ENCODE measurements at regions not wholly inside any gene's neighbourhood (a gene's known extent, or its start where the extent isn't known, plus 50 kb on each side); places are given as distances from the start of the nearest gene placed in this dataset.
"Not testable (repeated sequence)": the region's sequence is repeated elsewhere in the genome, so short reads cannot be mapped to it uniquely, and the experiment has no call there.

DNA sequence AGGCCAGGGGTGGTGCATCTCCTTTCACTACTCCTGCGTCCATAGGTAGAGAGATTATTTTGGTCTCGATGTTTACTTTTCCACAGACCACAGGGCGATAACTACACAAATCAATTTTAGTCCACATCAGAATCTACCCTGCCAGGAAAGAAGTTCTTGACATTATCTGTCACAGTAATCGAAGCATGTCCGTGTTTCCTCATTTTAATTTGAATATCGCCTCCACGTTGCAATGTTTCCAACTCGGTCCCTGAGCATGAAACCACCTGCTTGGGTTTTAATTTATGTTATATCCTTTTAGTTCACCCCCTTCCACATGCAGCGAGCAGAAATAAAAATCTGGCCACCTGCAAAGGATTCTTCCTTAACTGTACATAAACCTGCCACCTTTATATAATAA is 100.1 kb upstream of the ATXN3L start:
- no peak for DNase-seq

DNA sequence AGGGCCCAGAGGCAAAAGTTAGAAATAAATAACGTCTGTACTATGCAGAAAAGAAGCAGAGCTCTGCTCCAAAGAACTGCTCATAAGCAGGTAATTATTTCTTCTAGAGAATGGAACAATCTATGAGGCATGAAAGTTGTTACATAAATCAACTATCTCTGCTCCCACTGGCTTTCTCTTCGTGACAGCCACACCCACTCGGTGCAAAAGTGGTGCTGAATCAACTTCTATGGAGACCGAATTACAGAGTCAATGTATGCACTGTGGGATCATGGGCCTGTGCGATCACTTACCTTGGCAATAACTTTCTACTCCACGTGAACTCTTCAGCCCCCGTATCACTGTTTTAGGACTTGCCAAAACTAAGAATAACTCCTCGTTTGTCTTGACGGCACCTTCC is 99.4 kb upstream of the ATXN3L start:
- no peak for DNase-seq

DNA sequence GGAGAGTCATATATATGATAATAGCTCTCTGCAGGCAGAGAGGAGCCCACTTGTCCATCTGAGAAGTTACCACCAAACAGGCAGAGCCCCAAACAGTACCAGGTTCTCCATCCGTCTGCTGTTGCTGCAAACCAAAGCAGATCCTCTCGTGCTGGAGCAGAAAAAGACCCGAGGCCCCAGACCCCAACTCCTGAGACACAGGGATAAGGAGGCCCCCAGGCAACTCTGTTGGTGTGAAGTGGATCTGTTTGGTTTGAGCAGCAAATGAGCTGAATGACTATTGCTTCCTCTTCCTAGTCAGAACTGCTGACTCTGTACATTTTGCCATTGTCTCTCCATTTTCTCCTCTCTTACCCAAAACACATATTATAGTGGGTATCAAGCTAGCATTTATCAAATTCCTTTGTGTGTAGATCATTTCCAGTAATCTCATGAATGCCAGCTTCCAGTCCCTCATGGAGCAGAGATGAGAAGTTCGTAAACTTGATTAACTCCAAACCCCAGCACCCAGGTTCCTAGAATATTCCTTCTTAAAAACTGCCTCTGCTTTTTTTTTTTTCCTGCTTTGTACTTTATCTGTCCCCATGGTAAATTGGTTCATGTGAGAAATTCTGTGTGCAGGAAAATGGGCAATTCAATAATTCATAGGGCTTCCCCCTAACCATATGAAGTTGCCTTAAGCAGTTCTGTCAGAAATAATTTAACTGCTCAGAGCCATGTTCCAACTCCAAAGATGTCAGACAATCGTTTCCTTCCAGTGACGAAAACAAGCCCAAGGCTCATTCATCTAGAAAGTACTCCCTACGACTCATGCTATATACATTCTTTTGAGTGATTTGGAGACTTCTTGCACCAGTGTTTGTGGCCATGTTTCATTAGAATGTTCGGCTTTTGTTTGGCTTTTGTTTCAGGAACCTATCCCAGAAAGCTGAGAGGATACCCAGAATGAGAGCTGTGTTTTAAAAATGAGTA is 98.6 kb upstream of the ATXN3L start:
- DNase-seq: no peak

DNA sequence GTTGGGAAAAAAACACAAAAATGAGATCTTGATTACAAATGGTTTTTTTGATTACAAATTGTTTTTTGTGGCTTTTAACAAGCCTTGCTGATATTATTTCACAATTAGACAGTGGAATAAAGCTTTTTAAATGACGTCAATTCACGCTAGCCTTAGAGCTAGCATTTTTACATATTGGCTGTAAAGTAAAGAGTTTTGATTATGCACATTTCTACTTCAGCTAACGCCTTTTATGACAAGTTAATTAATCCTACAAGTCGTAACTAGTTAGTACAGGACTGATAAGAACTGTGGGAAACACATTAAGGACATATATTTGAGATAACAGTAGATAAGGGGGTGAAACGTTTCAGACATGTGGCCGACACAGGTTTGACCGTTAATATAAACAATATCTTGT is 95.7 kb upstream of the ATXN3L start:
- no peak for DNase-seq

GRCh38 chrX:13414006-13414647 is 94.3 kb upstream of the ATXN3L start:
- DNase-seq: no peak

GRCh38 chrX:13412208-13412600 is 92.4 kb upstream of the ATXN3L start:
- DNase-seq: no peak

GRCh38 chrX:13411496-13412207 is 91.8 kb upstream of the ATXN3L start:
- DNase-seq: no peak

GRCh38 chrX:13408599-13408998 is 88.7 kb upstream of the ATXN3L start:
- DNase-seq: not testable (repeated sequence)

DNA sequence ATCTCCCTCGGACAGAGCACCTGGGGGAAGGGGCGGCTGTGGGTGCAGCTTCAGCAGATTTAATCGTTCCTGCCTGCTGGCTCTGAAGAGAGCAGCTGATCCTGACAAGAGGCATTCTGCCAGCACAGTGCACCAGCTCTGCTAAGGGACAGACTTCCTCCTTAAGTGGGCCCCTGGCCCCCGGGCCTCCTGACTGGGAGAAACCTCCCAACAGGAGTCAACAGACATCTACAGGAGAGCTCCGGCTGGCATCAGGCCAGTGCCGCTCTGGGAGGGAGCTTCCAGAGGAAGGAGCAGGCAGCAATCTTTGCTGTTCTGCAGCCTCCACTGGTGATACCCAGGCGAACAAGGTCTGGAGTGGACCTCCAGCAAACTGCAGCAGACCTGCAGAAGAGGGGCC is 84.9 kb upstream of the ATXN3L start:
- DNase-seq: not testable (repeated sequence)

GRCh38 chrX:13404364-13404763 is 84.5 kb upstream of the ATXN3L start:
- DNase-seq: no peak

DNA sequence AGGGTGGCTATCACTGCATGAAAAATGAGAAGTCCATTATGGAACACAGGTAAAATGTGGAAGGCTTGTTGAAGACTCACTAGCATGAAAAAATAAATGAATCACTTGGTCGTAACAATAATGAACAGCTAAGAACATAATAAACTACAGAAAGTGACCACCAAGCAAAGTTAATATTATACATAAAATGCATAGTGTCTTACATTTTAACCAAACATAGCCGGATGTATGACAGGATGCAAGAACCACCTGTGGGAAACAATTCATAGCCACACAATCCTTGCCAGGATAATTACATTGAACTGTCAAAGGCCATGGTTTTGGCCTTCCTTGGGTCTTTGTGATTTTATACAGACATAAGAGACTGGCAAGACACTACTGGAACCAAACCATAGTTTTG is 81.9 kb upstream of the ATXN3L start:
- DNase-seq: no peak

- no peak for DNase-seq
Observed at GRCh38 chrX:13398839-13399238, 79.0 kb upstream of the ATXN3L start.

DNA sequence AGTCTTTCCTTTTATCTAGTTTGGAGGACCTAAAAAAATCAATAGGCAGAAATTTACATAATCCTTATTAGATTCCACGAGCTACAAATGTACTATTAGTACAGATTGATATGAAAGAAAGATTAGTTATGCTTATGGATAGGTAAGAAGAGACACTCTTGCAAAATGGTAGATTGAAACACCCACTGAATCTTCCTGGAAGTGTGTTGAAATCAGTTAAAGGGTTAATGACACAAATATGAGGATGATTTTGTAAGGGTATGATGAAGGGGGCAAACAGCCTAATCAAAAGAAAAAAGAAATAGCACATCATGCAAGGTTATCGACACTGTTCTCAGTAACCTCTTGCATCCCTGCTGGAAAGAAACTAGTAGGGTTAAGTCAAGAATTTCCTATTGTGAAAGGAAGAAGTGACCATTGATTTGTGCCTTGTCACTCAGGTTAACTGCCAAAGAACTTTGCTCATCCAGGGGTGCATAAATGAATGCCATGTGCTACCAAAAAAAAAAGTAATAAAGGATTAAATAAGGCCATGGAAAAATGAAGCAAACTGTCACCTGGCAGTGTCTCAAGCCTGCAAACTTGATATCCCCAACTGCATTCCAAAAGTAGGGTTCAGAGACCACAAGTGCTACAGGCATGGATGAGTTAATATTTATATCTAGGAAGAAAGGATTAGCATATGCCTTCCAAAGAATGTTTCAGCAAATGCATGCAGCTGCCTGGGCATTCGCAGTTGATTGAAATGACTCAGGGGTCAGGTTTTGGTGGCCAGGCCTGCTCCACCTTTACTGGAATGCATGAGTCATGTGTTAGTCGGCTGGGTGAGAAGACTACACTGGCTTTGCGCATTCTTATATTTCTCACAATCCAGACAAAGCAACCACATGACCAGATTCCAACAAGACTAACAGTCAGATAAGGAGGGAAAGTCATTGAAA is 78.3 kb upstream of the ATXN3L start:
- no peak for DNase-seq

GRCh38 chrX:13396924-13397323 is 77.1 kb upstream of the ATXN3L start:
- no peak for DNase-seq

DNA sequence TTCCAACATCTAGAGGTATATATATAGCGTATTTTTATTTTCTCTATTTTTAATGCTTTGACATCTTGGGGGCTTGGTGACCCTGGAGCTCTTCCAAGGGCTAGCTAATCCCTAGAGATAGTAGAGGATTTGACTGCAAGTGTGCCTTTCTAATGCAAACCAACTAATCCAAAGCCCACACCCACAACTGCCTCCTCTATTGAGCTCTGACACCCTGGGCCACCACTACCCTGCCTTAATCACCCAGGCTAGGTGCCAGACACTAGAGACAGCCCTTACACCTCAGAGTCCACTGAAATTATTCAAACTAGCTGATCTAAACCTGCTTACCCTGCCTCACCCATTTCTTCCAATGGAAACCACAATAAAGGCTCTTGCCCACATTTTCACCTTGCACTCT is 69.6 kb upstream of the ATXN3L start:
- no peak for DNase-seq

DNA sequence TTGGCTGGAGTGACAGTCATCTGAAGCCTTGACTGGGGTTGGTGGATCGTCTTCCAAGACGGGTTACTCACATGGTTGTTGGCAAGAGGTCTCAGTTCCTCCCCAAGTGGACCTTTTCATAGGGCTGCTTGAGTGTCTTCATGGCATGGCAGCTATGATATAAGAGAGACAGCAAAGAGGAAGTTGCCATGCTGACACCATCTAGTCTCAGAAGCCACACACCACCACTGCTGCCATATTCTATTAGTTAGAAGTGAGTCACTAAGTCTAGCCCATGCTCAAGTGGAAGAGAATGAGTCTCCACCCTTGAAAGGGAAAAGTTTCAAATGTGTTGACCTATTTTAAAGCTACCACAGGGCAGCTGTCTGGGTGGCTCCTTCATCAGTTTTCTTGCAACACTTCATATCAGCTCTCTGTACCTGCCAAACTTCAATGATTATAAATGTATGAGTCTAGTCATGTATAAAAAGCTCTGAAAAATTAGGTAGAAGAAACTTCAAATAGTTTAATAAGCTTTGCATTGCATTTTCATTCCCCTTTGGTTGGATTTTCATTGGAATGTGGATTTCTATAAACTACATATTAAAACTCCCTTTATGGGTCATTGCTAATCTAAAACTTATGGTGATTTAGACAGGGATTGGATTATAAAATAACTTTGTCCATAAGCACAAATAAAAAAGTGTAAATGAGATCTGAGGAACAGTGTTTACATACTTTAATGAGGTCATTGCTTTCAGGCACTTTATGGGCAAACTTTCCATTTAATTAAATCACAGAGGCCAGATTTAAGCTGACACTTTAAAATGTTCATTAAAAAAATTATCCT is 68.0 kb upstream of the ATXN3L start:
- DNase-seq: no peak

DNA sequence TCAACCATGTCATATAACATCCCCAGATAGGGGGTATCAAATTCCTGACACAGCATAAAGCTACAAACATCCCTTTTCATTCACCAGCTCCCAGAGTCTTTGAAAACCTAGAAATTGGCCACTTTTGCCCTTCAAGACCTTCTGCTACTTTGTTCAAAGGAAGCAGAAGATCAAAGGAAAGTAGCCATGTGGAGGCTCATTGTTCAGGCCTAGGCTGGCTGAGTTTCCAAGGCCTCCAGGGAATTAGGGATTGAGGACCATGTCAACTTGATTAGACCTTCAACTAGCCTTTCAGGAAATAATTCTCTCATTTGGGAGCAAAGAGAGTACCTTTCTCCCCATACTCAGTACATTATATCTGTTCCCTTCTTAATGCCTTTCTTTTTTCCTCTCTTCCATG is 66.8 kb upstream of the ATXN3L start:
- no peak for DNase-seq

GRCh38 chrX:13386092-13386491 is 66.2 kb upstream of the ATXN3L start:
- DNase-seq: no peak

DNA sequence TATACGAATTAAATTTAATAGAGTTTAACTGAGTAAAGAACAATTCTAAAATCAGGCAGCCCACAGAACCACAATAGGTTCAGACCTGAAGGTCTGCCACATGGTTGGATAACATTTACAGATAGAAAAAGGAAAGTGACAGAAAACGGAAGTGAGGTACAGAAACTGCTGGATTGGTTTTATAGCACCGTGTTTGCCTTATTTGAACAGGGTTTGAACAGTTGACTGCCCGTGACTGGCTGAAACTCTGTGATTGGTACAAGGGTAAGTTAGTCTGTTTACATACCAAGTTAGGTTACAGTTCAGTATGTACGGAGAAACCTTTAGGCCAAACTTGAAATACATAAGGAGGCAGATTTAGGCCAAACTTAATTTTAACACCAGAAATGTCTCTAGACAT is 64.1 kb upstream of the ATXN3L start:
- no peak for DNase-seq

GRCh38 chrX:13381514-13381913 is 61.7 kb upstream of the ATXN3L start:
- no peak for DNase-seq

GRCh38 chrX:13380211-13380610 is 60.4 kb upstream of the ATXN3L start:
- DNase-seq: no peak

Measured in activated CD4-positive, alpha-beta T cell treated with anti-CD3 and anti-CD28 coated beads for 4 hours (primary cell).